OCI-LY1 (cell line): ENCODE measurements at regions not wholly inside any gene's neighbourhood (a gene's known extent, or its start where the extent isn't known, plus 50 kb on each side); places are given as distances from the start of the nearest gene placed in this dataset.

Source experiments
- H2AFZ ChIP-seq: fragments of 200-600 bp; sonication (generic), shearing (Covaris generic); 2 replicates; pipeline ENCODE4 v1.6.0; 2014; ENCODE audit warnings: antibody characterized with exemption, mild to moderate bottlenecking, low read length
- H3F3A ChIP-seq: fragments of 200-600 bp; sonication (generic), shearing (Covaris generic); 2 replicates; pipeline ENCODE4 v1.6.0; 2014; ENCODE audit warnings: mild to moderate bottlenecking, antibody characterized with exemption, low read length, moderate library complexity; ENCODE audit not compliant: insufficient read depth
- H3K27ac ChIP-seq: fragments of 200-600 bp; sonication (generic); 2 replicates; pipeline ENCODE4 v1.5.1; 2014; ENCODE audit warnings: low read length, mixed run types, mild to moderate bottlenecking, low read depth; ENCODE audit not compliant: poor library complexity, severe bottlenecking
- H3K27me3 ChIP-seq: fragments of 200-600 bp; sonication (generic); 2 replicates; pipeline ENCODE4 v1.6.0; 2014; ENCODE audit warnings: antibody characterized with exemption, mild to moderate bottlenecking, low read length, moderate library complexity; ENCODE audit not compliant: insufficient read depth
- H3K36me3 ChIP-seq: fragments of 200-600 bp; sonication (generic); 2 replicates; pipeline ENCODE4 v1.6.1; 2014; ENCODE audit warnings: mild to moderate bottlenecking, antibody characterized with exemption, low read length, moderate library complexity, mixed read lengths; ENCODE audit not compliant: insufficient read depth
- H3K4me1 ChIP-seq: fragments of 200-600 bp; sonication (generic); 2 replicates; pipeline ENCODE4 v1.5.1; 2014; ENCODE audit warnings: mild to moderate bottlenecking, low read length, moderate library complexity; ENCODE audit not compliant: insufficient read depth, severe bottlenecking
- H3K4me2 ChIP-seq: fragments of 200-600 bp; sonication (generic), shearing (Covaris generic); 2 replicates; pipeline ENCODE4 v1.6.1; 2014; ENCODE audit warnings: low read length
- H3K4me3 ChIP-seq: fragments of 200-600 bp; sonication (generic); 2 replicates; pipeline ENCODE4 v1.5.1; 2014; ENCODE audit warnings: low read length, low read depth, mild to moderate bottlenecking, mixed read lengths; ENCODE audit not compliant: poor library complexity, severe bottlenecking
- H3K79me2 ChIP-seq: fragments of 200-600 bp; shearing (Covaris generic); 2 replicates; pipeline ENCODE4 v1.6.1; 2016; ENCODE audit warnings: mixed run types, low read length, mixed read lengths; ENCODE audit not compliant: insufficient read depth
- H3K9ac ChIP-seq: fragments of 200-600 bp; sonication (generic), shearing (Covaris generic); 2 replicates; pipeline ENCODE4 v1.6.1; 2014; ENCODE audit warnings: mild to moderate bottlenecking, low read length, mixed read lengths
- H3K9me2 ChIP-seq: fragments of 200-600 bp; sonication (generic), shearing (Covaris generic); 2 replicates; pipeline ENCODE4 v1.6.1; 2014; ENCODE audit warnings: low read depth, mild to moderate bottlenecking, low read length, mixed read lengths
- H3K9me3 ChIP-seq: fragments of 200-600 bp; shearing (Covaris generic); 2 replicates; pipeline ENCODE4 v1.6.1; 2014; ENCODE audit warnings: low read length, mixed read lengths
- H4K20me1 ChIP-seq: fragments of 200-600 bp; sonication (generic), shearing (Covaris generic); 2 replicates; pipeline ENCODE4 v1.6.0; 2016; ENCODE audit warnings: mild to moderate bottlenecking, low read length; ENCODE audit not compliant: insufficient read depth
- CTCF ChIP-seq: fragments of 200-600 bp; sonication (generic), shearing (Covaris generic); IDR thresholded peaks from 2 replicates; pipeline ENCODE4 v1.5.1; 2017; ENCODE audit warnings: mild to moderate bottlenecking, antibody characterized with exemption, low read length, moderate library complexity, mixed read lengths
- EZH2 ChIP-seq: fragments of 200-600 bp; sonication (generic), shearing (Covaris generic); IDR thresholded peaks from 2 replicates; pipeline ENCODE4 v1.8.0; 2017; ENCODE audit warnings: borderline replicate concordance, mixed run types, mild to moderate bottlenecking, antibody characterized with exemption, low read length, moderate library complexity, mixed read lengths

GRCh38 chr7:68272507-68272906, 1275.9 kb downstream of the TYW1 start:
- no peaks in the 10 kb centered on the region for H3F3A ChIP-seq
- no peaks in the 10 kb centered on the region for H3K9me3 ChIP-seq
- H3K79me2 ChIP-seq: no peaks in the 10 kb centered on the region
- H3K4me3 ChIP-seq: no peak overlapping the region
- no peak overlapping the region for H3K9ac ChIP-seq
- H4K20me1 ChIP-seq: no peaks in the 10 kb centered on the region
- no peak overlapping the region for H3K4me2 ChIP-seq
- H3K9me2 ChIP-seq: no peaks in the 10 kb centered on the region
- TF ChIP-seq CTCF (no peak), EZH2 (no peak)
- no peak overlapping the region for H2AFZ ChIP-seq
- H3K36me3 ChIP-seq: no peaks in the 10 kb centered on the region
- no peaks in the 10 kb centered on the region for H3K27me3 ChIP-seq
- H3K4me1 ChIP-seq: no peaks in the 10 kb centered on the region
- no peak overlapping the region for H3K27ac ChIP-seq

DNA sequence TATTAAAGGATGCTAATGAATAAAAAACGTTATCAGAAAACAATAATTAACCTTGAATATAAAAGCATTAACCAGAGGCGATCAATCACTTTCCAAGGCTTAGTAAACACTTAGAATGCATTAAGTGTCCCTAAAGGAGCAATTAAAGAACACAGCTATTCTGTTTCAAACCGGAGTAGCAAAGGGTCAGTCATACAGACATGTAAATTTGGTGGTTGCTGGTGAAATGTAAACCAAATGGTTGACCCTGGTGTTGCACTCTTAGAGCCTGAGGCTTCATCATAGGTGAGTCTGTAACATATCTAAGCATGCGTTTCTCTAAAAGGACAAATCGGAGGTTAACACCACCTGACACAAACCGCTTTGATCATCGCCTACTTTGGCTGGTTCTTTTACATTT, 1280.1 kb downstream of the TYW1 start:
- H3K4me2 ChIP-seq: no peak overlapping the region
- H3K4me3 ChIP-seq: no peak overlapping the region
- no peak overlapping the region for H2AFZ ChIP-seq
- no peaks in the 10 kb centered on the region for H4K20me1 ChIP-seq
- no peaks in the 10 kb centered on the region for H3K9me2 ChIP-seq
- no peaks in the 10 kb centered on the region for H3K36me3 ChIP-seq
- no peak for TF ChIP-seq EZH2
- TF ChIP-seq CTCF: no peak
- H3F3A ChIP-seq: no peaks in the 10 kb centered on the region
- no peak overlapping the region for H3K9ac ChIP-seq
- H3K9me3 ChIP-seq: no peaks in the 10 kb centered on the region
- no peaks in the 10 kb centered on the region for H3K4me1 ChIP-seq
- no peak overlapping the region for H3K27ac ChIP-seq
- H3K27me3 ChIP-seq: no peaks in the 10 kb centered on the region
- H3K79me2 ChIP-seq: no peaks in the 10 kb centered on the region

DNA sequence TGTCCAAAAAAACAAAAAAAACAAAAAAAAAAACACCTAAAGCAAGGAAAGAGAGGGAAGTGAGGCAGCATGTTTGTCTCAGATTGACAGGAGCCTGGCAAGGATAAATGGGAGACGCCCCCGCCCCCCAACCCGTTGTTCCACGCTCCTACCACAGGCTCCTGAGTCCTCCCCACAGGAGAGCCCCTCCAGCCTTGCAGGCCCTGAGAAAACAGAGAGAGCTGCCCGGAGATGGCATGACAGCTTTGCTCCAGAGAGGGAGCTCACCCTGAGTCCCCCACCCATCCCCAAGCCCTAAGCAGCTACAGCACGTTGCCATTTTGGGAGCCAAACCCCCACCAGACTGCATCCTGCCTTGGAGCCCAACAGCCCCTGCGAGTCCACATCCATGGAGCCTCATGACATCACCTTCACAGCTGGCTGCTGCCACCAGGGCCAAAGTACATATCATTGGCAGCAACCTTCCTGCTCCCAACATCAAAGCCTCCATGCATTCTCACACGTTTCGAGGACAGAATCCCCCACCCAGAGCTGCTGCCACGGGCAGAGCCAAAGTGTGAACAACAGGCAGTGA, 1283.3 kb downstream of the TYW1 start:
- Histone ChIP-seq H3K27me3 (no peaks in the 10 kb centered on the region), H3K9me2 (no peaks in the 10 kb centered on the region), H3K27ac (no peak overlapping the region), H3K4me1 (no peaks in the 10 kb centered on the region), H3K36me3 (no peaks in the 10 kb centered on the region), H3K4me2 (no peak overlapping the region), H3K4me3 (no peak overlapping the region), H3K9ac (no peak overlapping the region), H4K20me1 (no peaks in the 10 kb centered on the region), H3F3A (no peaks in the 10 kb centered on the region), H3K9me3 (no peaks in the 10 kb centered on the region), H2AFZ (no peak overlapping the region), H3K79me2 (no peaks in the 10 kb centered on the region)
- TF ChIP-seq EZH2: no peak
- TF ChIP-seq CTCF: no peak
